Fibroblast of the aortic adventitia (primary cell): ENCODE measurements at regions not wholly inside any gene's neighbourhood (a gene's known extent, or its start where the extent isn't known, plus 50 kb on each side); places are given as distances from the start of the nearest gene placed in this dataset.

Experiments
- DNase-seq: peaks from one replicate; pipeline ENCODE4 v3.0.0-alpha.2; 2010; ENCODE audit warnings: low read depth
- H3K4me3 ChIP-seq: 2 replicates; pipeline ENCODE4 v1.5.1; 2011; ENCODE audit warnings: low read depth, mild to moderate bottlenecking, control low read depth, low read length, moderate library complexity
- CTCF ChIP-seq: IDR thresholded peaks from 2 replicates; pipeline ENCODE4 v1.5.1; 2011; ENCODE audit warnings: mild to moderate bottlenecking, low read length, control low read depth, inconsistent platforms; ENCODE audit not compliant: insufficient read depth

- no peak for TF ChIP-seq CTCF
These were observed 172.3 kb downstream of the CARTPT start for GRCh38 chr5:71891406-71891805.

GRCh38 chr5:71891856-71892255 is 172.8 kb downstream of the CARTPT start:
- no peak overlapping the region for H3K4me3 ChIP-seq
- TF ChIP-seq CTCF, result no peak
- peak; percentile 66 for DNase-seq

More at GRCh38 chr5:71891406-71891805, 172.3 kb downstream of the CARTPT start:
- no peak overlapping the region for H3K4me3 ChIP-seq
- DNase-seq, result no peak

GRCh38 chr5:71892641-71893365 is 173.7 kb downstream of the CARTPT start:
- peak; percentile 59 for DNase-seq
- H3K4me3 ChIP-seq, result no peak overlapping the region
- TF ChIP-seq CTCF, result no peak

- peak; percentile 47 for DNase-seq
- no peak for TF ChIP-seq CTCF
- no peak overlapping the region for H3K4me3 ChIP-seq
These were observed 174.4 kb downstream of the CARTPT start for GRCh38 chr5:71893451-71893850.

GRCh38 chr5:71894091-71894490 is 175.0 kb downstream of the CARTPT start:
- TF ChIP-seq CTCF, result no peak

GRCh38 chr5:71895546-71895945 is 176.5 kb downstream of the CARTPT start:
- DNase-seq, result no peak
- H3K4me3 ChIP-seq, result no peak overlapping the region
- no peak for TF ChIP-seq CTCF

More at GRCh38 chr5:71894091-71894490, 175.0 kb downstream of the CARTPT start:
- no peak overlapping the region for H3K4me3 ChIP-seq
- no peak for DNase-seq
